ENCODE measurements at regions not wholly inside any gene's neighbourhood (a gene's known extent, or its start where the extent isn't known, plus 50 kb on each side); places are given as distances from the start of the nearest gene placed in this dataset.

- TF ChIP-seq, protein P1, sequence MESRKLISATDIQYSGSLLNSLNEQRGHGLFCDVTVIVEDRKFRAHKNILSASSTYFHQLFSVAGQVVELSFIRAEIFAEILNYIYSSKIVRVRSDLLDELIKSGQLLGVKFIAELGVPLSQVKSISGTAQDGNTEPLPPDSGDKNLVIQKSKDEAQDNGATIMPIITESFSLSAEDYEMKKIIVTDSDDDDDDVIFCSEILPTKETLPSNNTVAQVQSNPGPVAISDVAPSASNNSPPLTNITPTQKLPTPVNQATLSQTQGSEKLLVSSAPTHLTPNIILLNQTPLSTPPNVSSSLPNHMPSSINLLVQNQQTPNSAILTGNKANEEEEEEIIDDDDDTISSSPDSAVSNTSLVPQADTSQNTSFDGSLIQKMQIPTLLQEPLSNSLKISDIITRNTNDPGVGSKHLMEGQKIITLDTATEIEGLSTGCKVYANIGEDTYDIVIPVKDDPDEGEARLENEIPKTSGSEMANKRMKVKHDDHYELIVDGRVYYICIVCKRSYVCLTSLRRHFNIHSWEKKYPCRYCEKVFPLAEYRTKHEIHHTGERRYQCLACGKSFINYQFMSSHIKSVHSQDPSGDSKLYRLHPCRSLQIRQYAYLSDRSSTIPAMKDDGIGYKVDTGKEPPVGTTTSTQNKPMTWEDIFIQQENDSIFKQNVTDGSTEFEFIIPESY (IDR thresholded peaks at IDR 0.05; ENCODE audit: borderline replicate concordance, low read depth): no peak
- TF ChIP-seq, protein P2, sequence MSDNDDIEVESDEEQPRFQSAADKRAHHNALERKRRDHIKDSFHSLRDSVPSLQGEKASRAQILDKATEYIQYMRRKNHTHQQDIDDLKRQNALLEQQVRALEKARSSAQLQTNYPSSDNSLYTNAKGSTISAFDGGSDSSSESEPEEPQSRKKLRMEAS (IDR thresholded peaks at IDR 0.05; ENCODE audit: low read depth): no peak
- TF ChIP-seq NFIC (IDR thresholded peaks at IDR 0.05; ENCODE audit: borderline replicate concordance): no peak
- TF ChIP-seq GABPA (IDR thresholded peaks at IDR 0.05; ENCODE audit: low read depth): no peak
- TF ChIP-seq RFX5 (IDR thresholded peaks at IDR 0.05; ENCODE audit: low read length): no peak
- no peak for TF ChIP-seq SMC3 (IDR thresholded peaks at IDR 0.05; ENCODE audit: low read depth, low read length)
- no peak for TF ChIP-seq NRF1 (IDR thresholded peaks at IDR 0.05; ENCODE audit: low read depth, low read length)
These were observed 139.3 kb upstream of the CREB1 start (continued) for GRCh38 chr2:207390302-207391095.

DNA sequence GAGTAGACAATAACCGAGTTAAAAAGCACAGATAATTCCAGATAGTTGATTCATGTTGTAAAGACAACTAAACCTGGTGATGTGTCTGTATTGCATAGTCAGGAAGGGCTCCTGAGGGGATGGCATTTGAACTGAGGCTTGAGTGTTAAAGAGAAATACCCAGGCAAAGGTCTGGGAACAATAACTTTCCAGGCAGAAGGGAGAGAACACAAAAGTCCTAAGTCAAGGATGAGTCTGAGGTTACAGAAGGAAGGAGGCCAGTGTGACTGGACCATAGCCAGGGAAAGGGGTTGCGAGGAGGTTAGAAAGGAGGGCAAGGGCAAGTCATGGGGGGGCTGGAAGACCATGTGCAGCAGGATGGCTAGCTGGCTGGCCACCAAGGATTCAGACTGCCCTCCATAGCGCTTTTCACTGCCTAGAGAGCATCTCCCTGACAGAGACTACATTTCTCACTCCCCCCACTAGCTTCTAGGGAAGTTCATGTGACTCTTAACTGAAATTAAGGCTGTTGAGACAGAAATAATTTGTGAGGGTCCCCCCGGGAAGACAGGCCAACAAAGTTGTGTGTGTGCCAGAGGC is 135.5 kb upstream of the CREB1 start:
- H3K9me2 ChIP-seq: no peaks in the 10 kb centered on the region
- H3K4me3 ChIP-seq (ENCODE audit: low read depth in 2 of 2, low read length in 1 of 2): no peak overlapping the region
- H3F3A ChIP-seq (replicated peaks; ENCODE audit: insufficient read depth): peaks cover 29% of the 10 kb centered on the region
- ChIA-PET POLR2A (no interaction called here), CTCF (no interaction called here)
- peak overlapping the region; percentile 87 for H3K9ac ChIP-seq
- peak overlapping the region; percentile 58; the same call in 1 of the 2 replicates for H3K4me2 ChIP-seq
- TF ChIP-seq YY1 (IDR thresholded peaks at IDR 0.05; ENCODE audit: low read depth) (no peak), FOSL2 (IDR thresholded peaks at IDR 0.05; ENCODE audit: borderline replicate concordance, low read depth) (peak; percentile 8; the same call in 1 of the 2 replicates), GATA2 (CRISPR knock-in tag; IDR thresholded peaks at IDR 0.05) (no peak), RXRA (IDR thresholded peaks at IDR 0.05; ENCODE audit: borderline replicate concordance, low read depth) (peak; percentile 60; the same call in 1 of the 2 replicates)
- no peak for DNase-seq
- peaks cover 7 to 26% of the 10 kb centered on the region in 2 experiments; a peak in 2 of 4 replicates for H3K4me1 ChIP-seq (ENCODE audit: control insufficient read depth in 1 of 2, insufficient read depth in 2 of 2, low read depth in 1 of 2, low read length in 1 of 2)
- WGBS (ENCODE audit: low lambda C conversion rate): 38% methylated on average over 4 of the region's 4 CpGs
- H3K79me2 ChIP-seq (ENCODE audit: insufficient read depth): no peaks in the 10 kb centered on the region
- H2AFZ ChIP-seq (ENCODE audit: low read depth): peak overlapping the region; percentile 73; the same call in 1 of the 2 replicates
- no peaks in the 10 kb centered on the region for H3K27me3 ChIP-seq (ENCODE audit: insufficient read depth)
- no peaks in the 10 kb centered on the region for H4K20me1 ChIP-seq (ENCODE audit: insufficient read depth)
- H3K36me3 ChIP-seq (replicated peaks in 1 of 2; ENCODE audit: control insufficient read depth in 1 of 2, insufficient read depth in 2 of 2, low read length in 1 of 2): no peaks in the 10 kb centered on the region
- no peaks in the 10 kb centered on the region for H3K9me3 ChIP-seq
- H3K27ac ChIP-seq (ENCODE audit: low read depth in 2 of 2, low read length in 1 of 2): peak overlapping the region; percentile 36 to 98; a peak in 3 of 4 replicates
